HG03108 (cell line): ENCODE measurements at regions not wholly inside any gene's neighbourhood (a gene's known extent, or its start where the extent isn't known, plus 50 kb on each side); places are given as distances from the start of the nearest gene placed in this dataset.
A peak's percentile ranks its signal among the peaks of the same experiment; 100 is the strongest.
"Not testable (repeated sequence)": the region's sequence is repeated elsewhere in the genome, so short reads cannot be mapped to it uniquely, and the experiment has no call there.

Experiments
- ATAC-seq: cut with Tn5 transposase; IDR thresholded peaks from one replicate; pipeline ENCODE4 v1.9.1; 2021; ENCODE audit warnings: moderate library complexity; ENCODE audit not compliant: unreplicated experiment

- no peak for ATAC-seq
These were observed 96.0 kb downstream of the RASGEF1B start for GRCh38 chr4:81375745-81376144.

DNA sequence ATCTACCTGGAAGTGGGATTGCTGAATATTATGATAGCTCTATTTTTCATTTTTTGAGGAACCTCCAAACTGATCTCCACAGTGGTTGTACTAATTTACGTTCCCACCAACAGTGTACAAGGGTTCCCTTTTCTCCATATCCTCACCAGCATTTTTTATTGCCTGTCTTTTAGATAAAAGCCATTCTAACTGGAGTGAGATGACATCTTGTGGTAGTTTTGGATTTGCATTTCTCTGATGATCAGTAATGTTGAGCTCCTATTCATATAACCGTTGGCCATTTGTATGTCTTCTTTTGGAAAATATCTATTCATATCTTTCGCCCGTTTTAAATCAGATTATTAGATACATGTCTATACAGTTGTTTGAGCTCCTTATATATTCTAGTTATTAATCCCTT is 101.8 kb downstream of the RASGEF1B start:
- ATAC-seq, result no peak

GRCh38 chr4:81366779-81367178 is 104.9 kb downstream of the RASGEF1B start:
- no peak for ATAC-seq

DNA sequence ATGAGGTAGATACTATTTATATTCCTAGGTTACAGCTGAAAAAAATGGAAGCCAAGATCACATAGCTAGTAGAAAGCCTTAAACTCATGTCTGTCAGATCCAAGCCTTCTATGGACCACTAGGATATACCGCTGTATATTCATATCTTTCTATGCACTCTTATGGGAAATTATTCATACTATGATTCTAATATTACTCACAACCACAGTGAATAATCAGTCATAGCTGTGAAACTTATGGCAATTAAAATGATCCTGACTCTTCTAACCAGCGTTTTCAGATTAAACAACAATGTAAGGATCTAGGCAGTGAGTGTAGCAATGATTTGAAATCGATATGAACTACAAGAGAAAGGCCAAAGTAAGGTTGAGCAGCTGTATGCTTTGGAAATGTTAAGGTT is 111.0 kb downstream of the RASGEF1B start:
- no peak for ATAC-seq

DNA sequence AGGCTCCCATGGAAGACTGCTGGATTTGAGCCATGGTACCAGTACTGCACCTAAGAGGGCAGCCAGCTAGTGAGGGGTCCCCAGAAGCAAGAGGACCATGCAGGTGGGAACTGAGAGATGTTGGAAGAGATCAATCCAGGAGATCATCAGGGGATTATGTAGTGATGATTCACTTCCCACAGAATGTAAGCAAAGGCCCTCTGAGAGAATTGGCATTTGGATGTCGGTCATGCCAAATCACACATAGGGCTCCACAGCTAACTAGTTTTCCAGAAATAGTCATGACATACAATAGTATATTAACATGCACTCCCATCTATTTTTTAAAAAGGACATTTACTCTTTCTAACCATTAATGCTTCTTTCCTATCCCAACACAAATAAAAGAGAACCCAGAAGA is 112.5 kb downstream of the RASGEF1B start:
- no peak for ATAC-seq

- no peak for ATAC-seq
These were observed 113.6 kb downstream of the RASGEF1B start for GRCh38 chr4:81358154-81358553.

- ATAC-seq, result no peak
These were observed 115.1 kb downstream of the RASGEF1B start for GRCh38 chr4:81356621-81357020.

DNA sequence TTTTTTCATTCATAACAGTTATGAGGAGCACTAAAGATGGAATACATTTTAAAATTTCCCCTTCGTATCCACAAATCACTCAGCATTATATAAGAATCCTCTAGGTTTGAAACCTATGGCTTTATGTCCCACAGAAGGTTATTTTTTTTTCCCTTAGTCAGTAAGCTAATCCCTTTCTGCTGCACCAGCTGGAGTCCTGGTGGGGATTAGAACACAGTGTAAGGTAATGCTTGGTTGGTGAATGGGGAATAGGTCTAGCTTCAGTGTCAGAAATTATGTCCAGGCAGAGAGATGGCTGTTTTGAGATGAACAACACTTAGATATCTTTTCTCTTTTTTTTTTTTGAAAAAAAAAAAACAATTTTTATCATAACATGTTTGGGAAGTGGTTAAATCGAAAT is 116.6 kb downstream of the RASGEF1B start:
- no peak for ATAC-seq

DNA sequence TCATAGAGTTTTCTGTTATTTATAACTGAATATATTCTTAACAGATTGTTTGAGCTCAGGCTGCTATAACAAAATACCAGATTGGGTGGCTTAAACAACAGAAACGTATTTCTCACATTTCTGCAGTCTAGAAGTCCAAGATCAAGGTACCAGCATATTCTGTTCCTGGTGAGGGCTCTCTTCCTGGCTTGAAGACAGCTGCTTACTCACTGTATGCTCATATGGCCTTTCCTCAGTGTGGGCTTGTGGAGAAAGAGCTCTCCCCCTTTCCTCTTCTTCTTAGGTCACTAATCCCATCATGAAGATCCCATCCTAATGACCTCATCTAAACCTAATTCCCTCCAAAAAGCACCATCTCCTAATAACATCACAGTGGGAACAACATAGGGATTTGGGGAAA is 117.8 kb downstream of the RASGEF1B start:
- ATAC-seq, result no peak

- ATAC-seq, result no peak
These were observed 119.3 kb downstream of the RASGEF1B start for GRCh38 chr4:81352446-81352835.

DNA sequence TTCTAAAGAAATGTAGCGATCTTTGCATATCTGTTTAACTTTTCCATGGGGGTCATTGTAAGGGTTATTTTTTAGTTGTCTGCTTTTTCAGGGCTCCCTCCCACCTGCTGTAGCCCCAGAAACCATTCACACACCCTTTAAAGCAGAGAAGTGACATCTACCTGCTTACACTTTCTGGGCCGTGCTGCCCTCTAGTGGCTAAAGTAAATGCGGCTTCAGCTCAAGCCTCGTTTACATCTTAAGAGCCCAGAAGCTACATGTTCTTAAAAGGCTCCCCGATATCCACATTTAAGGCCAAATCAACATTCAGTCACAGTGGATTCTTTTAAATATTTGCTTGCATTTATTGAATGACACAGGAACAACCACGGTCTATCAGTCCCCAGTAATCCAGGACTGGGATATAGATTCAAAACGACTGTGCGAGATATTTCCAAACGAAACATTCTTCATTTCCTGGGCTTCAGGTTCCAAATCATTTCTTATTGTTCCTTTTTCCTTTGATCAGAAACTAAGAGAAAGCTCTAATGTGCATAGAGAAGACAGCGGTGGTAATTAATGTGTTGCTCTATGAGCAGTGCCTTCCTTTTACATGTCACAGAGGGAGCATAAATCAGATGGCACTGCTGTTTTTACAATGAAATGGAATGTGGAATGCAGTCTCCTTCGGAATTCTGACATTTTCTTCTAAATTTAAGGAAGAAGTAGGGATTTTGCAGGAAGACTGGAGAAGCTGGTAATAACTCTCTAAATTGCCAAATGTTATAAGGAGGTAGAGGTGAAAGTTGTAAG is 119.9 kb downstream of the RASGEF1B start:
- ATAC-seq, result peak; percentile 67

DNA sequence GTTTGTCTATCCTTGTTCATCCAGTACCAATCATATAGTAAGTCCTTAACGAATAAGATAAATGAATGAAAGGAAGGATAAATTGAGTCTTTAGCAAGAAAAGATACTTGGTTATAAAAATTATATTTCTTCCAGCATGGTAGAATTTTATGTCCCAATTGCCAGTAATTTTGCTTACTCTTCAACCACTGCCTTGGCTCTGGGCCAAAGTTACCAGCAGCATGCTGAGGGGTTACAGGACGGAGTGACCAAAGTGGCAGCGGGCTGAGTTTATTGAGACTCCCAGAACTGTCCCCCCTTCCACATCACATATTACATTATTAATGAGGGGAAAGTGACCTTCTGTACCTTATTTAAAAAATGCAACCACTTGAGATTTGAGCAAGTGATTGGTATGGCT is 121.7 kb downstream of the RASGEF1B start:
- no peak for ATAC-seq

DNA sequence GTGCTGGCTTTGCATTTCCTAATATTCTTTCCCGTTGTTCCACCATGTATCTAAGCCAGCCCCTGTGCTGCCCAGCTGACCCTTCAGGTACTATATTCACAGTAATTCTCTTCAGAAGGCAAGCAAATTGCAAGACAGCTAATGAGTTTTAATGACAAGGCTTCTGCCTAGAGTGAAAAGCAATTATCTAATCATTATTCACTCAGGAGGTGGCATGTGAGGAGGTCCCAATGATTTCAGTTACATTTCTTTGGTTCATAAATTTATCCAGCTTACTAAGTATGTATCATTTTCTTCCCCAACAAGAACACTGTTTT is 123.0 kb downstream of the RASGEF1B start:
- no peak for ATAC-seq

GRCh38 chr4:81348086-81348777 is 123.5 kb downstream of the RASGEF1B start:
- no peak for ATAC-seq

- no peak for ATAC-seq
These were observed 125.0 kb downstream of the RASGEF1B start for GRCh38 chr4:81346719-81347118.

DNA sequence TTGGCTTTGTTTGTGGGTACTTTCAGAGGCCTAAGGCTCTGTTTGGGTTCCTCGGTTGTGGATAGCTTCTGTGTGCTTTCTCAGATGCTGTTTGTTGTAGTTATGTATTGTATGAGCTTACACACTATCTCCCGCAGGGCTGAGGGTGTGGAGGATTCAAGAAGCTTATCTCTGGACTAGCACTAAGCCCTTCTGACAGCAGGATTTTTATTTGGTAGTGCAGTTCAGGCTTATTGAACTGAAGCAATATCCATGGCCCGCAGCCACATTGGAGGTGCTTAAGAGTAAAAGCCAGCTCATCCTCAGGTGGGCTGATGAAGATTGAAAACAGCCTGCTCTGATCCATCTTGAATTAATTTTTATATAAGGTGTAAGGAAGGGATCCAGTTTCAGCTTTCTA is 128.2 kb downstream of the RASGEF1B start:
- no peak for ATAC-seq

DNA sequence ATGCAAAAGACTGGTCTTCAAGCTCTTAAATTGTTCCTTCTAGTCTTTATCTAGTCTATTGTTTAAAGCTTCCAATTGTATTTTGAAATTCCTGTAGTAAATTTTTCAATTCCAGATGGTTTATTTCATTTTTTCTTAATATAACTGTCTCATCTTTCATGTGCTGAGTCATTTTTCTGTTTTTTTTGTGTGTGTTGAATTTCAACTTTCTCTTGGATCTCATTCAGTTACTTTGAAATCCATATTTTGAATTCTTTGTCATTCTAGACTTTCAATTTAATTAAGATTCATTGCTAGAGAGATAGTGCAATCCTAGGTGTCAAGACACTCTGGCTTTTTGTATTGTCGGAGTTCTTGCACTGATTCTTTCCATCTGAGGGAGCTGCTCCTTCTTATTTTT is 128.0 kb upstream of the PRKG2 start:
- no peak for ATAC-seq

DNA sequence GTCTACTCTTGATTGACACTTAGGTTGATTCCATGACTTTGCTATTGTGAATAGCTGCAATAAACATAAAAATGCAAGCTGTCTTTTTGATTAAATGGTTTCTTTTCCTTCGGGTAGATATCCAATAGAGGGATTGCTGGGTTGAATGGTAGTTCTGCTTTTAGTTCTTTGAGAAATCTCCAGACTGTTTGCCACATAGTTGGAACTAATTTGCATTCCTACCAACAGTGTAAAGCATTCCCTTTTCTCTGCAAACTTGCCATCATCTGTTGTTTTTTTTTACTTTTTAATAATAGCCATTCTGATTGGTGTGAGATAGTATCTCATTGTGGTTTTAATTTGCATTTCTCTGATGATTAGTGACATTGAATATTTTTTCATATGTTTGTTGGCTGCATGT is 122.2 kb upstream of the PRKG2 start:
- ATAC-seq, result no peak

DNA sequence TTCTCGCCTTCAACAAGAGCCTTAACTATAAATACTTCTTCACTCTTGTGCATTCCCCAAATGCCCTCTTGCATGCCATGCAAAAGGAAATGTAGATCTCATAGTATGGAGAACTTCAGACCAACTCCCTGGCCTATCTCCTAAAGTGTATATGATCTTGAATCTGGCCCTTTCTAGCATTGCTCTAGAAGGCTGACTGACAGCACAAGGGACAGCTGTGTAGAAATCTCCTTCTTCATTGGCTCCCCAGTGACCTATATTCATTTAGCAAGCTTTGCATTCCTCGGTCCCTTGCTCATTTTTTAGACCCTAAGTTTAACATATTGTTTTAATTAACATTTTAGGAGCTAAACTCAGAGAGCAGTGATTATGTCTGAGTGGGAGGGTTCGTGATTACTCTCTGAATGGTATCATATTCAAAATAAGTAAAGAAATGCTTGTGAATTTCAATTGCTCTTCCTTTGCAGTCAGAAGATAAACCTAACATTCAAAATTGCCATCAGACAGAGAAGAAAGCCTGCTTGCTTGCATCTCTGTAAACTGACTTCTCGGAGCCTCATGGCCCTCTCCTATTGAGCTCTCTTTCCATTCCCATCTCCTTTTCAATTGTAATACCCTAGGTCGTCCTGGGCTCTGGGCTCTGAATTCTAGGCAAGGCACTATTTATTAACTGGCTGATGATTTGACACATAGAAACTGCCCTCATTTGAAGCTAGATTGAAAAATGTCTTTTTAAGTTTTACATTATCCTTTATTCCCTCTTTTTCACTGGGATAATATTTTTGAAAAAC is 120.3 kb upstream of the PRKG2 start:
- no peak for ATAC-seq

DNA sequence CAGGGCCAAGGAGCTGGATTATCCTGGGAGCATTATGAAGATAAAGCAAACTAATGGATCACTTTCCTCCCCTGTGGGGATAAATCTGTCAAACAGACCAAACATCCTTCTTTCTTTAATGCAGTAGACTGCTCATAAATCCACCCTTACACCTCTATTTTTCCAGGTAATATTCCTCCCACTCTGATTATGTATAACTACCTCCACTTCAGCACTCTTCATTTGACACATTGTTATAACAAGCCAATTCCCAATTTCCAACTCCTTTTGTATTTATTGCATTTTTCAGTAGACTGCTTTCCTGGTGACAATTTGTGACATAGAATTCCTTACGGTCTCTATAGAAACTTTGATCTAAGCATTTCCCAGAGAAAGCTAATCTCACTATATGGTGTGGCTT is 115.0 kb upstream of the PRKG2 start:
- no peak for ATAC-seq

DNA sequence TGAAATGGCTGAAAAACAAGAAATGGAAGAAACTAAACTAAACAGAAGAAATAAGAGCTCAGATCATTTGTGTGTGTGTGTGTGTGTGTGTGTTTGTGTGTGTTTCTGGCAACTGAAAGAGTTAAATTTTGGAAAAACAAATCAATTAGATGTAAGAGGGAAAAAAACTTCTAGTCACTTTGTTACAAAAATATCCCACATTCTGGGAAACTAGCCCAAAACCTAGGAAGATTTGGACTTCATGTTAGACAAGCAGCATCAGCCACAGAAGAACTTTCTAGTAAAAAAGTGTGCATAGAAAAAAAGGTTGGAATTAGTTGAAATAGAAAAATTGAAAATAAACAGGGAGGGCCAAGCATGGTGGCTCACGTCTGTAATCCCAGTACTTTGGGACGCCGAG is 111.6 kb upstream of the PRKG2 start:
- no peak for ATAC-seq

DNA sequence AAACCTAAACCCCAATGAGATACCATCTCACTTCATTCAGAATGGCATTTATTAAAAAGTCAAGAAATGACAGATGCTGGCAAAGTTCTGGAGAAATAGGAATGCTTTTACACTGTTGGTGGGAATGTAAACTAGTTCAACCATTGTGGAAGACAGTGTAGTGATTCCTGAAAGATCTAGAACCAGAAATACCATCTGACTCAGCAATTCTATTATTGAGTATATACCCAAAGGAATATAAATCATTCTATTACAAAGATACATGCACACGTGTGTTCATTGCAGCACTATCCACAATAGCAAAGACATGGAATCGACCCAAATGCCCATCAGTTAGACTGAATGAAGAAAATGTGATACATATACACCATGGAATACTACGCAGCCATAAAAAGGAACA is 109.6 kb upstream of the PRKG2 start:
- ATAC-seq, result not testable (repeated sequence)
